ENCODE measurements at regions not wholly inside any gene's neighbourhood (a gene's known extent, or its start where the extent isn't known, plus 50 kb on each side); places are given as distances from the start of the nearest gene placed in this dataset.

- DNase-seq (ENCODE audit: low read depth in 1 of 2, low spot score in 1 of 2) = no peak
- TF ChIP-seq SPI1 (IDR thresholded peaks at IDR 0.05; ENCODE audit: borderline replicate concordance, low read depth) = no peak
- TF ChIP-seq GABPA (IDR thresholded peaks at IDR 0.05; ENCODE audit: low read depth) = no peak
- TF ChIP-seq CTCF (IDR thresholded peaks at IDR 0.05; ENCODE audit: insufficient read depth, low read length) = no peak
- TF ChIP-seq POLR2AphosphoS5 (IDR thresholded peaks at IDR 0.05; ENCODE audit: low read depth) = no peak
- TF ChIP-seq REST (IDR thresholded peaks at IDR 0.05; ENCODE audit: insufficient replicate concordance, low read depth) = no peak
- no peaks in the 10 kb centered on the region for H3K27me3 ChIP-seq (ENCODE audit: insufficient read depth, poor library complexity, severe bottlenecking)
- H3K27ac ChIP-seq (replicated peaks) = no peak overlapping the region
- no peak overlapping the region for H3K4me3 ChIP-seq (replicated peaks; ENCODE audit: insufficient read depth, low read length)
Measured at GRCh38 chr1:37161171-37161570, 126.9 kb upstream of the GRIK3 start.

GRCh38 chr1:37162059-37162458 is 127.7 kb upstream of the GRIK3 start:
- Histone ChIP-seq H3K27me3 (ENCODE audit: insufficient read depth, poor library complexity, severe bottlenecking) (peaks cover 2% of the 10 kb centered on the region), H3K4me3 (replicated peaks; ENCODE audit: insufficient read depth, low read length) (no peak overlapping the region), H3K27ac (replicated peaks) (no peak overlapping the region)
- TF ChIP-seq GABPA (IDR thresholded peaks at IDR 0.05; ENCODE audit: low read depth) (no peak), REST (IDR thresholded peaks at IDR 0.05; ENCODE audit: insufficient replicate concordance, low read depth) (no peak), POLR2AphosphoS5 (IDR thresholded peaks at IDR 0.05; ENCODE audit: low read depth) (no peak), SPI1 (IDR thresholded peaks at IDR 0.05; ENCODE audit: borderline replicate concordance, low read depth) (no peak), CTCF (IDR thresholded peaks at IDR 0.05; ENCODE audit: insufficient read depth, low read length) (no peak)
- no peak for DNase-seq (ENCODE audit: low read depth in 1 of 2, low spot score in 1 of 2)

GRCh38 chr1:37166005-37166404 is 131.7 kb upstream of the GRIK3 start:
- Histone ChIP-seq H3K27me3 (ENCODE audit: insufficient read depth, poor library complexity, severe bottlenecking) (peaks cover 5% of the 10 kb centered on the region), H3K4me3 (replicated peaks; ENCODE audit: insufficient read depth, low read length) (no peak overlapping the region), H3K27ac (replicated peaks) (no peak overlapping the region)
- no peak for DNase-seq (ENCODE audit: low read depth in 1 of 2, low spot score in 1 of 2)
- TF ChIP-seq REST (IDR thresholded peaks at IDR 0.05; ENCODE audit: insufficient replicate concordance, low read depth) = no peak
- TF ChIP-seq POLR2AphosphoS5 (IDR thresholded peaks at IDR 0.05; ENCODE audit: low read depth) = no peak
- TF ChIP-seq CTCF (IDR thresholded peaks at IDR 0.05; ENCODE audit: insufficient read depth, low read length) = no peak
- TF ChIP-seq SPI1 (IDR thresholded peaks at IDR 0.05; ENCODE audit: borderline replicate concordance, low read depth) = no peak
- no peak for TF ChIP-seq GABPA (IDR thresholded peaks at IDR 0.05; ENCODE audit: low read depth)
